Parathyroid adenoma (tissue), 2 donors: ENCODE measurements at regions not wholly inside any gene's neighbourhood (a gene's known extent, or its start where the extent isn't known, plus 50 kb on each side); places are given as distances from the start of the nearest gene placed in this dataset.

Source experiments
- H2AFZ ChIP-seq: fragments of 300-600 bp; sonication (generic); one replicate; pipeline ENCODE4 v1.7.0; 2017; ENCODE audit warnings: antibody characterized with exemption, mild to moderate bottlenecking
- H3K27ac ChIP-seq: fragments of 300-600 bp; sonication (generic); one replicate; pipeline ENCODE4 v1.7.0; 2017
- H3K27me3 ChIP-seq: fragments of 300-600 bp; sonication (generic); one replicate; pipeline ENCODE4 v1.7.0; 2017; ENCODE audit warnings: low read length; ENCODE audit not compliant: control insufficient read depth, insufficient read depth
- H3K36me3 ChIP-seq: fragments of 300-600 bp; sonication (generic); one replicate; pipeline ENCODE4 v1.7.0; 2017; ENCODE audit warnings: low read length; ENCODE audit not compliant: control insufficient read depth, insufficient read depth
- H3K4me1 ChIP-seq: fragments of 300-600 bp; sonication (generic); one replicate; pipeline ENCODE4 v1.7.0; 2017; ENCODE audit warnings: control low read depth
- H3K4me2 ChIP-seq: fragments of 300-600 bp; sonication (generic); one replicate; pipeline ENCODE4 v1.7.0; 2017; ENCODE audit warnings: low read length
- H3K4me3 ChIP-seq: fragments of 300-600 bp; sonication (generic); one replicate; pipeline ENCODE4 v1.7.0; 2017; ENCODE audit warnings: low read depth, low read length
- H3K79me2 ChIP-seq: fragments of 300-600 bp; sonication (generic); one replicate; pipeline ENCODE4 v1.7.0; 2017; ENCODE audit warnings: control low read depth
- H3K9ac ChIP-seq: fragments of 300-600 bp; sonication (generic); one replicate; pipeline ENCODE4 v1.7.0; 2017; ENCODE audit warnings: mild to moderate bottlenecking
- H3K9me3 ChIP-seq: fragments of 300-600 bp; sonication (generic); one replicate; pipeline ENCODE4 v1.7.0; 2017; ENCODE audit warnings: low read length; ENCODE audit not compliant: control insufficient read depth
- CTCF ChIP-seq: fragments of 300-600 bp; sonication (generic); IDR thresholded peaks from one replicate; pipeline ENCODE4 v1.7.0; 2017; ENCODE audit warnings: antibody characterized with exemption, mild to moderate bottlenecking
- donor health status: primary hyperparathyroidism.

- Histone ChIP-seq H3K4me3 (no peak overlapping the region), H3K36me3 (no peaks in the 10 kb centered on the region), H2AFZ (no peak overlapping the region), H3K9me3 (no peaks in the 10 kb centered on the region), H3K9ac (no peak overlapping the region), H3K4me2 (no peak overlapping the region), H3K79me2 (no peaks in the 10 kb centered on the region), H3K27me3 (no peaks in the 10 kb centered on the region), H3K27ac (no peak overlapping the region), H3K4me1 (no peaks in the 10 kb centered on the region)
- no peak for TF ChIP-seq CTCF
Observed at GRCh38 chr5:167671176-167671575, 620.3 kb upstream of the WWC1 start.

GRCh38 chr5:167673942-167674341 lies 617.5 kb upstream of the WWC1 start:
- H2AFZ ChIP-seq: no peak overlapping the region
- H3K4me3 ChIP-seq: no peak overlapping the region
- H3K79me2 ChIP-seq: no peaks in the 10 kb centered on the region
- no peaks in the 10 kb centered on the region for H3K9me3 ChIP-seq
- no peaks in the 10 kb centered on the region for H3K36me3 ChIP-seq
- no peak overlapping the region for H3K27ac ChIP-seq
- H3K27me3 ChIP-seq: no peaks in the 10 kb centered on the region
- H3K9ac ChIP-seq: no peak overlapping the region
- TF ChIP-seq CTCF: no peak
- no peaks in the 10 kb centered on the region for H3K4me1 ChIP-seq
- no peak overlapping the region for H3K4me2 ChIP-seq

- Histone ChIP-seq H3K9me3 (no peaks in the 10 kb centered on the region), H3K4me2 (no peak overlapping the region), H3K4me1 (no peaks in the 10 kb centered on the region), H3K27ac (no peak overlapping the region), H2AFZ (no peak overlapping the region), H3K36me3 (no peaks in the 10 kb centered on the region), H3K27me3 (no peaks in the 10 kb centered on the region), H3K9ac (no peak overlapping the region), H3K79me2 (no peaks in the 10 kb centered on the region), H3K4me3 (no peak overlapping the region)
- TF ChIP-seq CTCF: no peak
Observed at GRCh38 chr5:167678481-167678880, 613.0 kb upstream of the WWC1 start.

- Histone ChIP-seq H3K4me2 (no peak overlapping the region), H3K27me3 (no peaks in the 10 kb centered on the region), H3K4me1 (no peaks in the 10 kb centered on the region), H3K9me3 (no peaks in the 10 kb centered on the region), H3K9ac (no peak overlapping the region), H3K36me3 (no peaks in the 10 kb centered on the region), H2AFZ (no peak overlapping the region), H3K27ac (no peak overlapping the region), H3K79me2 (no peaks in the 10 kb centered on the region), H3K4me3 (no peak overlapping the region)
- no peak for TF ChIP-seq CTCF
Observed at GRCh38 chr5:167684251-167684650, 607.2 kb upstream of the WWC1 start.

- Histone ChIP-seq H3K36me3 (no peaks in the 10 kb centered on the region), H3K4me3 (no peak overlapping the region), H3K27me3 (no peaks in the 10 kb centered on the region), H3K9me3 (no peaks in the 10 kb centered on the region), H3K4me1 (no peaks in the 10 kb centered on the region), H3K27ac (no peak overlapping the region), H3K4me2 (no peak overlapping the region), H3K9ac (no peak overlapping the region), H2AFZ (no peak overlapping the region), H3K79me2 (no peaks in the 10 kb centered on the region)
- TF ChIP-seq CTCF: no peak
Observed at GRCh38 chr5:167688341-167689130, 602.9 kb upstream of the WWC1 start.
